Transverse colon (tissue), 4 donors: ENCODE measurements at regions not wholly inside any gene's neighbourhood (a gene's known extent, or its start where the extent isn't known, plus 50 kb on each side); places are given as distances from the start of the nearest gene placed in this dataset.

Experiments
- DNase-seq: peaks from one replicate; pipeline ENCODE4 v3.0.0-alpha.2; 2019
- H3K27ac ChIP-seq, 4 donors: fragments of 200-600 bp; sonication (generic); 2 replicates each; pipeline ENCODE4 v1.5.1; 2016 to 2018; ENCODE audit warnings: inconsistent platforms in 4 of 4
- H3K27me3 ChIP-seq: fragments of 200-600 bp; sonication (generic); 2 replicates; pipeline ENCODE4 v1.5.1; 2017; ENCODE audit warnings: inconsistent platforms
- H3K36me3 ChIP-seq, 4 donors: fragments of 200-600 bp; sonication (generic); 2 replicates each; pipeline ENCODE4 v1.5.1; 2017 to 2019; ENCODE audit warnings: inconsistent platforms in 4 of 4
- H3K4me1 ChIP-seq, 4 donors: fragments of 200-600 bp; sonication (generic); 2 replicates each; pipeline ENCODE4 v1.5.1; 2017 to 2020; ENCODE audit warnings: inconsistent platforms in 4 of 4
- H3K4me3 ChIP-seq, 4 donors: fragments of 200-600 bp; sonication (generic); 1 replicate in 1 of 4; 2 replicates in 3 of 4; pipeline versions ENCODE4 v1.5.1 to v1.6.1; 2017 to 2019; ENCODE audit warnings: inconsistent platforms in 4 of 4
- H3K9me3 ChIP-seq, 2 donors: fragments of 200-600 bp; sonication (generic); 2 replicates each; pipeline ENCODE4 v1.5.1; 2017 to 2019; ENCODE audit warnings: inconsistent platforms in 2 of 2
- CTCF ChIP-seq, 5 experiments: fragments of 200-600 bp in 3 of 5; fragments of 450-650 bp in 2 of 5; sonication (generic) in 3 of 5; IDR thresholded peaks; 1 replicate in 2 of 5; 2 replicates in 3 of 5; pipeline ENCODE4 v1.5.1; 2016 to 2017; ENCODE audit warnings: antibody characterized with exemption in 5 of 5, inconsistent platforms in 3 of 5, mild to moderate bottlenecking in 2 of 5, moderate library complexity in 1 of 5
- EP300 ChIP-seq: sonication (generic); formaldehyde crosslinking; IDR thresholded peaks from one replicate; pipeline ENCODE4 v1.6.1; 2017; ENCODE audit warnings: antibody characterized with exemption, low read depth
- POLR2A ChIP-seq: fragments of 450-650 bp; IDR thresholded peaks from one replicate; pipeline ENCODE4 v1.6.1; 2016; ENCODE audit warnings: antibody characterized with exemption, mild to moderate bottlenecking, moderate library complexity
- POLR2AphosphoS5 ChIP-seq, 3 donors: sonication (generic); formaldehyde crosslinking; IDR thresholded peaks; one replicate each; pipeline ENCODE4 v1.6.1; 2016; ENCODE audit warnings: antibody characterized with exemption in 3 of 3
- WGBS, 2 donors: methylation state at CpG; one replicate each; pipeline ENCODE4 v1.1.5; 2018; ENCODE audit warnings: low coverage in 1 of 2; 5-methylcytosine and 5-hydroxymethylcytosine counted together
- in situ Hi-C, 4 donors: fragments of 200-750 bp; cut with MboI; loops; one replicate each; pipeline versions ENCODE4 v1.15.0 to v1.15.1; 2017; ENCODE audit warnings: low sequenced_read_pairs in 3 of 4, low pct_ligation_motif_present in 1 of 4, low pct_unique_long_range_greater_than_20kb in 1 of 4
- intact Hi-C: fragments of 100-400 bp; cut with DNase I; formaldehyde crosslinking; loops from one replicate; pipeline ENCODE4 v1.15.1; 2023; ENCODE audit warnings: low total_unique reads

GRCh38 chr5:15320871-15321270 is 179.1 kb upstream of the FBXL7 start:
- 77 to 100% methylated on average over 1 of the region's 1 CpG for WGBS, 2 donors
- no peaks in the 10 kb centered on the region for H3K4me1 ChIP-seq
- no peak overlapping the region for H3K4me3 ChIP-seq
- TF ChIP-seq POLR2AphosphoS5 (IDR thresholded peaks at IDR 0.05) (no peak), POLR2A (no peak), EP300 (no peak), CTCF (IDR thresholded peaks at IDR 0.05) (no peak)
- no peaks in the 10 kb centered on the region for H3K9me3 ChIP-seq
- no peak overlapping the region for H3K27ac ChIP-seq
- intact Hi-C loops = no loop called here
- DNase-seq = no peak
- in situ Hi-C loops = no loop called here
- H3K36me3 ChIP-seq = no peaks in the 10 kb centered on the region
- no peaks in the 10 kb centered on the region for H3K27me3 ChIP-seq

- DNase-seq = no peak
- TF ChIP-seq POLR2A = no peak
- TF ChIP-seq CTCF (IDR thresholded peaks at IDR 0.05) = no peak
- no peak for TF ChIP-seq POLR2AphosphoS5 (IDR thresholded peaks at IDR 0.05)
- no peak for TF ChIP-seq EP300
- intact Hi-C loops = no loop called here
- 59 to 60% methylated on average over 2 of the region's 2 CpGs for WGBS, 2 donors
- H3K27ac ChIP-seq = no peak overlapping the region
- H3K9me3 ChIP-seq = no peaks in the 10 kb centered on the region
- in situ Hi-C loops = no loop called here
- H3K4me3 ChIP-seq = no peak overlapping the region
- no peaks in the 10 kb centered on the region for H3K36me3 ChIP-seq
- H3K27me3 ChIP-seq = no peaks in the 10 kb centered on the region
- H3K4me1 ChIP-seq = no peaks in the 10 kb centered on the region
Observed at GRCh38 chr5:15304914-15305834, 194.8 kb upstream of the FBXL7 start.

GRCh38 chr5:15304066-15304731 is 195.8 kb upstream of the FBXL7 start:
- whole genome bisulfite sequencing, 2 donors = 64 to 70% methylated on average over 2 of the region's 2 CpGs
- intact Hi-C loops = no loop called here
- no peaks in the 10 kb centered on the region for H3K27me3 ChIP-seq
- H3K27ac ChIP-seq = no peak overlapping the region
- in situ Hi-C loops = no loop called here
- no peaks in the 10 kb centered on the region for H3K9me3 ChIP-seq
- DNase-seq = no peak
- H3K4me1 ChIP-seq = no peaks in the 10 kb centered on the region
- no peaks in the 10 kb centered on the region for H3K36me3 ChIP-seq
- TF ChIP-seq POLR2A (no peak), POLR2AphosphoS5 (IDR thresholded peaks at IDR 0.05) (no peak), CTCF (IDR thresholded peaks at IDR 0.05) (no peak), EP300 (no peak)
- no peak overlapping the region for H3K4me3 ChIP-seq

- Histone ChIP-seq H3K27me3 (no peaks in the 10 kb centered on the region), H3K36me3 (no peaks in the 10 kb centered on the region), H3K4me1 (no peaks in the 10 kb centered on the region), H3K27ac (no peak overlapping the region), H3K9me3 (no peaks in the 10 kb centered on the region), H3K4me3 (no peak overlapping the region)
- WGBS, 2 donors = 77 to 95% methylated on average over 3 to 5 of the region's 5 CpGs
- DNase-seq = no peak
- in situ Hi-C loops (no loop called here), intact Hi-C loops (no loop called here)
- TF ChIP-seq POLR2AphosphoS5 (IDR thresholded peaks at IDR 0.05) (no peak), CTCF (IDR thresholded peaks at IDR 0.05) (no peak), POLR2A (no peak), EP300 (no peak)
Observed at GRCh38 chr5:15300141-15300540, 199.8 kb upstream of the FBXL7 start.
